HepG2 (cell line): ENCODE measurements at regions not wholly inside any gene's neighbourhood (a gene's known extent, or its start where the extent isn't known, plus 50 kb on each side); places are given as distances from the start of the nearest gene placed in this dataset.

Experiments
- ESRRA ChIP-seq: sonication (generic); formaldehyde crosslinking; IDR thresholded peaks from 2 replicates; pipeline ENCODE4 v1.5.1; 2020; ENCODE audit warnings: mild to moderate bottlenecking, low read depth, missing genetic modification reagents
- EZH2 ChIP-seq: conservative IDR thresholded peaks from 2 replicates; pipeline ENCODE4 v1.6.1; 2012; ENCODE audit warnings: mild to moderate bottlenecking, low read depth, low read length, moderate library complexity
- HNRNPK ChIP-seq: fragments of 200-400 bp; formaldehyde crosslinking; IDR thresholded peaks from 2 replicates; pipeline ENCODE4 v1.6.1; 2018; ENCODE audit warnings: low read length, low read depth, moderate library complexity, mild to moderate bottlenecking; ENCODE audit not compliant: poor library complexity, severe bottlenecking
- JUNB ChIP-seq: sonication (generic); formaldehyde crosslinking; IDR thresholded peaks from 2 replicates; pipeline ENCODE4 v1.8.0; 2022; ENCODE audit warnings: missing genetic modification reagents, mild to moderate bottlenecking, borderline replicate concordance
- KDM1A ChIP-seq: IDR thresholded peaks from 2 replicates; pipeline ENCODE4 v1.6.1; 2016; ENCODE audit warnings: missing compliant biosample characterization
- PCBP2 ChIP-seq: fragments of 200-400 bp; formaldehyde crosslinking; optimal IDR thresholded peaks from 2 replicates; pipeline ENCODE3; 2018; ENCODE audit warnings: low read length, low read depth; ENCODE audit not compliant: poor library complexity, severe bottlenecking
- POLR2A ChIP-seq, 2 experiments: IDR thresholded peaks; 2 replicates each; pipeline ENCODE4 v1.6.1; 2011; ENCODE audit warnings: low read depth in 2 of 2, low read length in 2 of 2, mild to moderate bottlenecking in 1 of 2, moderate library complexity in 1 of 2; ENCODE audit not compliant: insufficient read depth in 1 of 2
- POLR2AphosphoS5 ChIP-seq: IDR thresholded peaks from 2 replicates; pipeline ENCODE4 v1.6.1; 2012; ENCODE audit warnings: low read depth, low read length
- RBFOX2 ChIP-seq: fragments of 200-400 bp; formaldehyde crosslinking; IDR thresholded peaks from 2 replicates; pipeline ENCODE4 v1.6.1; 2017; ENCODE audit warnings: low read depth, mild to moderate bottlenecking, low read length
- SIN3A ChIP-seq: IDR thresholded peaks from 2 replicates; pipeline ENCODE4 v1.6.1; 2011; ENCODE audit warnings: low read depth, mild to moderate bottlenecking, control low read depth, low read length, borderline replicate concordance
- ZNF329 ChIP-seq: sonication (generic); formaldehyde crosslinking; IDR thresholded peaks from 2 replicates; pipeline ENCODE4 v1.9.0; 2021; ENCODE audit warnings: low read depth, mild to moderate bottlenecking, missing genetic modification reagents
- ZNF709 ChIP-seq: sonication (generic); formaldehyde crosslinking; IDR thresholded peaks from 2 replicates; pipeline ENCODE4 v1.5.0; 2020; ENCODE audit warnings: mild to moderate bottlenecking, missing genetic modification reagents
- TF ChIP-seq, protein P1 (sequence below): IDR thresholded peaks from 2 replicates; pipeline ENCODE4 v1.6.1; 2016; ENCODE audit warnings: low read depth
- TF ChIP-seq, protein P2 (sequence below): IDR thresholded peaks from 2 replicates; pipeline ENCODE4 v1.6.1; 2016; ENCODE audit warnings: low read depth, borderline replicate concordance

DNA sequence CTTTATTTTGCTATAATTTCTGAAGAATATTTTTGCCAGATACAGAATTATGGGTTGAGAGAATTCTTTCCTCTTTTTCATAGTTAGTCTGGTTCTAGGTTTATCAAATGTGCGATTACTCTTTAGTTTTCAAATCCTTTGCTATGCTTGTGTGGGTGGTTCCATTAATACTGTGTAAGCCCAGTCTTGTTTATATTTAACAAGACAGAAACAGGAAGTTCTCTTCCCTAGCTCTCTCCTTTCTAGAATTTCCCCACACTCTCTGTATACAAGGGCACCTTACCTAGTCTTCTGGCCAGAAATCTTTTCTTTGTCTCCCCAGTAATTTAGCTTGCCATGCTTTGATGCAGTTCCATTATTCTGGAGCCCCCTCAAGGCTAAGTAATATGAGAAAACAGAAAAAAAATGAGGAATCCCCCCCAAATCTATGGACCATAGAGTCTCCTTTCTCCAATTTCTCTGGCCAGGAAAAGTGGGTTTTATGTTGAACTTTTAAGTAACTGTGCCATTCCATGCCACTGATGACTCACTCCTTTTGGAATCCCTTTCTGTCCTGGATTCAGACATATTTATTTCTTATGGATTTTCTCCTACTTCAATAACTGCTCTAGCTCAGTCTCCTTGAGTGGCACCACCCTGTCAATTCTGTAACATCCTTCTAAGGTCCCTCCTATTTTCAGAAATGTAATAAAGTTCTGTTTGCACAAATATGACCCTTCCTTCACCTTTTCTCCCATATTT, 1714.1 kb downstream of the EFNA5 start:
- TF ChIP-seq, protein P1, sequence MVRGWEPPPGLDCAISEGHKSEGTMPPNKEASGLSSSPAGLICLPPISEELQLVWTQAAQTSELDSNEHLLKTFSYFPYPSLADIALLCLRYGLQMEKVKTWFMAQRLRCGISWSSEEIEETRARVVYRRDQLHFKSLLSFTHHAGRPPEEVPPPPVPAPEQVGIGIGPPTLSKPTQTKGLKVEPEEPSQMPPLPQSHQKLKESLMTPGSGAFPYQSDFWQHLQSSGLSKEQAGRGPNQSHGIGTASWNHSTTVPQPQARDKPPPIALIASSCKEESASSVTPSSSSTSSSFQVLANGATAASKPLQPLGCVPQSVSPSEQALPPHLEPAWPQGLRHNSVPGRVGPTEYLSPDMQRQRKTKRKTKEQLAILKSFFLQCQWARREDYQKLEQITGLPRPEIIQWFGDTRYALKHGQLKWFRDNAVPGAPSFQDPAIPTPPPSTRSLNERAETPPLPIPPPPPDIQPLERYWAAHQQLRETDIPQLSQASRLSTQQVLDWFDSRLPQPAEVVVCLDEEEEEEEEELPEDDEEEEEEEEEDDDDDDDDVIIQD (CRISPR knock-in tag), result no peak
- no peak for TF ChIP-seq POLR2A (IDR thresholded peaks at IDR 0.05; ENCODE audit: insufficient read depth in 1 of 2, low read depth in 2 of 2, low read length in 2 of 2)
- no peak for TF ChIP-seq HNRNPK
- no peak for TF ChIP-seq KDM1A (CRISPR knock-in tag)
- no peak for TF ChIP-seq JUNB (CRISPR knock-in tag)
- no peak for TF ChIP-seq POLR2AphosphoS5
- TF ChIP-seq PCBP2, result no peak
- no peak for TF ChIP-seq ZNF329 (CRISPR knock-in tag)
- TF ChIP-seq, protein P2, sequence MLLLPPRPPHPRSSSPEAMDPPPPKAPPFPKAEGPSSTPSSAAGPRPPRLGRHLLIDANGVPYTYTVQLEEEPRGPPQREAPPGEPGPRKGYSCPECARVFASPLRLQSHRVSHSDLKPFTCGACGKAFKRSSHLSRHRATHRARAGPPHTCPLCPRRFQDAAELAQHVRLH (CRISPR knock-in tag), result no peak
- no peak for TF ChIP-seq EZH2
- TF ChIP-seq SIN3A, result no peak
- TF ChIP-seq ZNF709 (CRISPR knock-in tag), result no peak
- TF ChIP-seq ESRRA (CRISPR knock-in tag), result no peak
- TF ChIP-seq RBFOX2, result no peak
